HFFc6 (cell line): ENCODE measurements at regions not wholly inside any gene's neighbourhood (a gene's known extent, or its start where the extent isn't known, plus 50 kb on each side); places are given as distances from the start of the nearest gene placed in this dataset.
"Not testable (repeated sequence)": the region's sequence is repeated elsewhere in the genome, so short reads cannot be mapped to it uniquely, and the experiment has no call there.

Experiments used
- DNase-seq: peaks from one replicate; pipeline ENCODE4 v3.0.0-alpha.2; 2018
- H3K27ac Mint-ChIP-seq: 2 replicates; pipeline ENCODE4 v1.8.0; 2020; ENCODE audit warnings: mild to moderate bottlenecking, mixed read lengths
- H3K27me3 Mint-ChIP-seq: 2 replicates; pipeline ENCODE4 v1.8.0; 2021; ENCODE audit warnings: mild to moderate bottlenecking, moderate library complexity, mixed read lengths; ENCODE audit not compliant: insufficient read depth
- H3K36me3 Mint-ChIP-seq: 2 replicates; pipeline ENCODE4 v1.8.0; 2021; ENCODE audit warnings: low read depth, mixed read lengths
- H3K4me1 Mint-ChIP-seq: 2 replicates; pipeline ENCODE4 v1.8.0; 2020; ENCODE audit warnings: low read depth, mixed read lengths
- H3K4me3 Mint-ChIP-seq: 2 replicates; pipeline ENCODE4 v1.8.0; 2020; ENCODE audit warnings: mild to moderate bottlenecking, moderate library complexity, mixed read lengths
- H3K9me3 Mint-ChIP-seq: 2 replicates; pipeline ENCODE4 v1.8.0; 2020; ENCODE audit warnings: mild to moderate bottlenecking, mixed read lengths
- TF ChIP-seq, protein P1 (sequence below): fragments of 200-600 bp; sonication (generic); IDR thresholded peaks from 2 replicates; pipeline ENCODE4 v1.5.0; 2021; ENCODE audit warnings: antibody characterized with exemption, mild to moderate bottlenecking

DNA sequence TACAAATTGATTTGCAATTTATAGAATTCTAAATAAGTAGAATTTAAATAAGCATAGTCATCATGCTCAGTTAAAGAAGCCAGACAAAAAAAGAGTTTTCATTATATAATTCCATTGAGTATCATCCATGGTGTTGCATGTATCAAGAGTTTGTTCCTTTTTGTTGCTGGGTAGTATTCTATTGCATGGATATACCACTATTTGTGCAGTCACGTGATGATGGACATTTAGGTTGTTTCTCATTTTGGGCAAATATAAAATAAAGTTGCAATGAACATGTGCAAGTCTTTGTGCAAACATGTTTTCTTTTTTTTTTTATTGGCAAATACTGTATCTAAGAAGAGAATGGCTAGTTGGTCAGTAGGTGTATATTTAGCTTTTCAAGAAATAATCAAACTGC, 186.2 kb upstream of the FRMD6 start:
- DNase-seq, result no peak
- H3K36me3 Mint-ChIP-seq, result no peaks in the 10 kb centered on the region
- TF ChIP-seq, protein P1, sequence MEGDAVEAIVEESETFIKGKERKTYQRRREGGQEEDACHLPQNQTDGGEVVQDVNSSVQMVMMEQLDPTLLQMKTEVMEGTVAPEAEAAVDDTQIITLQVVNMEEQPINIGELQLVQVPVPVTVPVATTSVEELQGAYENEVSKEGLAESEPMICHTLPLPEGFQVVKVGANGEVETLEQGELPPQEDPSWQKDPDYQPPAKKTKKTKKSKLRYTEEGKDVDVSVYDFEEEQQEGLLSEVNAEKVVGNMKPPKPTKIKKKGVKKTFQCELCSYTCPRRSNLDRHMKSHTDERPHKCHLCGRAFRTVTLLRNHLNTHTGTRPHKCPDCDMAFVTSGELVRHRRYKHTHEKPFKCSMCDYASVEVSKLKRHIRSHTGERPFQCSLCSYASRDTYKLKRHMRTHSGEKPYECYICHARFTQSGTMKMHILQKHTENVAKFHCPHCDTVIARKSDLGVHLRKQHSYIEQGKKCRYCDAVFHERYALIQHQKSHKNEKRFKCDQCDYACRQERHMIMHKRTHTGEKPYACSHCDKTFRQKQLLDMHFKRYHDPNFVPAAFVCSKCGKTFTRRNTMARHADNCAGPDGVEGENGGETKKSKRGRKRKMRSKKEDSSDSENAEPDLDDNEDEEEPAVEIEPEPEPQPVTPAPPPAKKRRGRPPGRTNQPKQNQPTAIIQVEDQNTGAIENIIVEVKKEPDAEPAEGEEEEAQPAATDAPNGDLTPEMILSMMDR, result no peak
- H3K27me3 Mint-ChIP-seq, result no peaks in the 10 kb centered on the region
- no peak overlapping the region for H3K4me3 Mint-ChIP-seq
- H3K27ac Mint-ChIP-seq, result no peak overlapping the region
- no peaks in the 10 kb centered on the region for H3K9me3 Mint-ChIP-seq
- peaks cover 22% of the 10 kb centered on the region for H3K4me1 Mint-ChIP-seq

DNA sequence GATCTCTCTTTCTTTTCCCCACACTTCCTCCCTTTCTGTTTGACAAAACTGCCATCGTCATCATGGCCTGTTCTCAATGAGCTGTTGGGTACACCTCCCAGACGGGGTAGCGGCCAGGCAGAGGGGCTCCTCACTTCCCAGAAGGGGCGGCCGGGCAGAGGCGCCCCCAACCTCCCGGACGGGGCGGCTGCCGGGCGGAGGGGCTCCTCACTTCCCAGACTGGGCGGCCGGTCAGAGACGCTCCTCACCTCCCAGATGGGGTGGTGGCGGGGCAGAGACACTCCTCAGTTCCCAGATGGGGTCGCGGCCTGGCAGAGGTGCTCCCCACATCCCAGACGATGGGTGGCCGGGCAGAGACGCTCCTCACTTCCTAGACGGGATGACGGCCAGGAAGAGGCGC, 184.3 kb upstream of the FRMD6 start:
- not testable (repeated sequence) for H3K27me3 Mint-ChIP-seq, H3K4me3 Mint-ChIP-seq, H3K36me3 Mint-ChIP-seq, H3K4me1 Mint-ChIP-seq, H3K27ac Mint-ChIP-seq, H3K9me3 Mint-ChIP-seq, DNase-seq

- H3K36me3 Mint-ChIP-seq, result no peaks in the 10 kb centered on the region
- no peak overlapping the region for H3K27ac Mint-ChIP-seq
- H3K4me3 Mint-ChIP-seq, result no peak overlapping the region
- no peaks in the 10 kb centered on the region for H3K9me3 Mint-ChIP-seq
- no peaks in the 10 kb centered on the region for H3K27me3 Mint-ChIP-seq
- no peak for DNase-seq
- H3K4me1 Mint-ChIP-seq, result peaks cover 12% of the 10 kb centered on the region
- TF ChIP-seq, protein P1, result no peak
These were observed 183.2 kb upstream of the FRMD6 start for GRCh38 chr14:51468523-51468922.

DNA sequence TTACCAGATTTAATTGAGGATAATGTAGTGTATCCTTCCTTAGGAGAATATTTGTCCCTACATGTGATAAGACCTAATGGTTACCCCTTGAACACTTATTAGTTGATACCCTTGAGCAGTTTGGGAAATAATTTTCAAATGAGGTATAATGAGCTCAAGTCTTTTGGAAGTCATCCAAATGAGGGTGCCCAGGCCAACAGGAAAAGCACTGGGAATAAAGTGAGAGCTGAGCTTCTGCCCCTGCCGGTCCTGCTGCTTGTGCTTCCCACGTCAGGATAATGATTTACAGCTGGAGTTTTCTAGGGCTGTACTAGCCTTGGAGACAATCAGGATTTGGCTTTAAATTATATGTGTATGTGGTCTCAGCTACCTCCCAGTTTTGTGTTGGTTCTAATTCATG, 178.8 kb upstream of the FRMD6 start:
- TF ChIP-seq, protein P1, result no peak
- Mint-ChIP-seq H3K36me3 (no peaks in the 10 kb centered on the region), H3K27me3 (no peaks in the 10 kb centered on the region), H3K9me3 (no peaks in the 10 kb centered on the region), H3K27ac (peak overlapping the region; percentile 84), H3K4me3 (no peak overlapping the region), H3K4me1 (peaks cover 42% of the 10 kb centered on the region)
- DNase-seq, result peak; percentile 14

DNA sequence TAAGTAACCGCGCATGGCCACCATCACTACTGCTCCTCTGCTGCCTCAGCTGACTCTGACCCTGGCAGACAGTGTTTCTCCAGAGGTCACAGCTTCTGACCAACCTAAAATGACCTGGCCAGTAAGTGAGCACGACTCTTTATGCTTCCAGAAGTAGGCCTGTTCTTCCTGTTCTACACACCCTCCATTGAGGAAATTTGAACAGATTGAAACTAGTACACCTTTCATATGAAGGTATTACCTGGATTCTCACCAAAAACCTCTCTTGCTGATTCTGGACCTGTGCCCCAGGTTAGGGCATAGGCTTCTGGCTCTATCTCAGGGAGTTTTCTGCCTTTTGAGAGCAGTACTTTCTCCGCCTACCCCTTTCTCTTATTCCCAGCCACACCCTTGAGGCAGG, 178.4 kb upstream of the FRMD6 start:
- TF ChIP-seq, protein P1, result no peak
- Mint-ChIP-seq H3K36me3 (no peaks in the 10 kb centered on the region), H3K27ac (peak overlapping the region; percentile 84), H3K9me3 (no peaks in the 10 kb centered on the region), H3K4me3 (peak overlapping the region; percentile 6), H3K4me1 (peaks cover 42% of the 10 kb centered on the region), H3K27me3 (no peaks in the 10 kb centered on the region)
- no peak for DNase-seq

DNA sequence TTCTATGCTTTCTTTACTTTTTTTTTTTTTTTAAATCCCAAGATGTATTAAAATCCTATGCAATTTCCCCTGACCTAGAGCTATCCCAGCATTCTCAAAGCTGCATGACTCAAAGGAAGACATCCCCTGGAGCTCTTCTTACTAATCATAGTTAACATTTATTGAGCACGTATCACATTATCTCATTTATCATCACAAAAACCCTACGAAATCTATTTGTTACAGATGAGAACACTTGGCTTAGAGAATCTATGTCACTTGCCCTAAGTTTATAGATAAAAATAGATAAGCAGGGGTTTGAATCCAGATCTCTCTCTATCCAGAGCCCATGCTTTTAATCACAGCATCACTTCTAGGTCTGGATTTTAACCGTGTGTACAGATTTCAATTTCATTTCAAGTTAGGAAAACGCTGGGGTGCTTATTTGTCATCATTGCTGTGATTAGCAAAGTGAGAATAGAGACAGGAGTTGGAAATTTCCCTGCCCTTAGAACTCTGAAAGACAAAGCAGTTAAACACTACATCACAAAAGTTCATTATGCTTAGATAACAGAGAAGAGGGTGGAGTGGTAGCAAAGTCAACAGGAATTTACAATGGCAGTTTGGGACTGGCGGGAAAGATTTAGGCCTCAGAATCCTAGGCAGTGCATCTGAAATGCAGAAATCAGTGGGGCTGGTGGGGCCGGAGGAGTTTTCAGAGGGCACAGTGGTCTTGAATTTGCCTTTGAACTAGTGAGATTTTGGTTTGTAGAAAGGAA, 177.7 kb upstream of the FRMD6 start:
- no peaks in the 10 kb centered on the region for H3K9me3 Mint-ChIP-seq
- peak overlapping the region; percentile 6 for H3K4me3 Mint-ChIP-seq
- peak; percentile 78 for DNase-seq
- peaks cover 42% of the 10 kb centered on the region for H3K4me1 Mint-ChIP-seq
- no peaks in the 10 kb centered on the region for H3K36me3 Mint-ChIP-seq
- peak overlapping the region; percentile 84 for H3K27ac Mint-ChIP-seq
- TF ChIP-seq, protein P1, result no peak
- no peaks in the 10 kb centered on the region for H3K27me3 Mint-ChIP-seq
